ES-I3 (cell line): ENCODE measurements at regions not wholly inside any gene's neighbourhood (a gene's known extent, or its start where the extent isn't known, plus 50 kb on each side); places are given as distances from the start of the nearest gene placed in this dataset.
A peak's percentile ranks its signal among the peaks of the same experiment; 100 is the strongest.

ENCODE experiments used
- H3K36me3 ChIP-seq: 2 replicates; pipeline ENCODE4 v1.6.1; 2013; ENCODE audit warnings: mild to moderate bottlenecking, low read length, control low read depth, moderate library complexity; ENCODE audit not compliant: insufficient read depth
- H3K4me1 ChIP-seq: 2 replicates; pipeline ENCODE4 v1.6.1; 2013; ENCODE audit warnings: mild to moderate bottlenecking, control low read depth, low read length; ENCODE audit not compliant: insufficient read depth
- H3K9ac ChIP-seq: 2 replicates; pipeline ENCODE4 v1.6.1; 2013; ENCODE audit warnings: low read depth, mild to moderate bottlenecking, low read length, moderate library complexity
- H3K9me3 ChIP-seq: 2 replicates; pipeline ENCODE4 v1.6.1; 2013; ENCODE audit warnings: mild to moderate bottlenecking, low read length, moderate library complexity; ENCODE audit not compliant: control insufficient read depth, insufficient read depth

- Histone ChIP-seq H3K36me3 (no peaks in the 10 kb centered on the region), H3K4me1 (peaks cover 12% of the 10 kb centered on the region; the same call in 1 of the 2 replicates), H3K9me3 (no peaks in the 10 kb centered on the region), H3K9ac (peak overlapping the region; percentile 76)
These were observed 118.3 kb upstream of the SIRPA start for GRCh38 chr20:1776681-1777475.

- peaks cover 12% of the 10 kb centered on the region; the same call in 1 of the 2 replicates for H3K4me1 ChIP-seq
- H3K9ac ChIP-seq, result no peak overlapping the region
- no peaks in the 10 kb centered on the region for H3K9me3 ChIP-seq
- H3K36me3 ChIP-seq, result no peaks in the 10 kb centered on the region
These were observed 117.5 kb upstream of the SIRPG start for GRCh38 chr20:1775117-1775516.

- H3K9ac ChIP-seq, result no peak overlapping the region
- H3K4me1 ChIP-seq, result 0 out of 2 replicates have a peak, but pooled peaks cover 9% of the 10 kb centered on the region
- no peaks in the 10 kb centered on the region for H3K36me3 ChIP-seq
- H3K9me3 ChIP-seq, result no peaks in the 10 kb centered on the region
These were observed 116.9 kb upstream of the SIRPG start for GRCh38 chr20:1774479-1774878.

- Histone ChIP-seq H3K9ac (no peak overlapping the region), H3K4me1 (0 out of 2 replicates have a peak, but pooled peaks cover 9% of the 10 kb centered on the region), H3K9me3 (no peaks in the 10 kb centered on the region), H3K36me3 (no peaks in the 10 kb centered on the region)
These were observed 116.2 kb upstream of the SIRPG start for GRCh38 chr20:1773816-1774215.

GRCh38 chr20:1769491-1769890, 111.9 kb upstream of the SIRPG start:
- H3K9me3 ChIP-seq, result no peaks in the 10 kb centered on the region
- H3K36me3 ChIP-seq, result no peaks in the 10 kb centered on the region
- H3K9ac ChIP-seq, result no peak overlapping the region
- no peaks in the 10 kb centered on the region for H3K4me1 ChIP-seq

GRCh38 chr20:1766731-1767130, 109.2 kb upstream of the SIRPG start:
- no peak overlapping the region for H3K9ac ChIP-seq
- no peaks in the 10 kb centered on the region for H3K9me3 ChIP-seq
- no peaks in the 10 kb centered on the region for H3K4me1 ChIP-seq
- no peaks in the 10 kb centered on the region for H3K36me3 ChIP-seq

GRCh38 chr20:1764136-1765033, 106.8 kb upstream of the SIRPG start:
- H3K36me3 ChIP-seq, result no peaks in the 10 kb centered on the region
- no peaks in the 10 kb centered on the region for H3K4me1 ChIP-seq
- no peaks in the 10 kb centered on the region for H3K9me3 ChIP-seq
- H3K9ac ChIP-seq, result no peak overlapping the region

GRCh38 chr20:1761598-1761997, 104.0 kb upstream of the SIRPG start:
- Histone ChIP-seq H3K36me3 (no peaks in the 10 kb centered on the region), H3K4me1 (no peaks in the 10 kb centered on the region), H3K9me3 (no peaks in the 10 kb centered on the region), H3K9ac (no peak overlapping the region)

- H3K9ac ChIP-seq, result no peak overlapping the region
- H3K4me1 ChIP-seq, result no peaks in the 10 kb centered on the region
- no peaks in the 10 kb centered on the region for H3K9me3 ChIP-seq
- no peaks in the 10 kb centered on the region for H3K36me3 ChIP-seq
These were observed 103.5 kb upstream of the SIRPG start for GRCh38 chr20:1761116-1761515.

- H3K9ac ChIP-seq, result no peak overlapping the region
- no peaks in the 10 kb centered on the region for H3K4me1 ChIP-seq
- H3K36me3 ChIP-seq, result no peaks in the 10 kb centered on the region
- H3K9me3 ChIP-seq, result no peaks in the 10 kb centered on the region
These were observed 101.2 kb upstream of the SIRPG start for GRCh38 chr20:1758765-1759164.

- Histone ChIP-seq H3K9me3 (no peaks in the 10 kb centered on the region), H3K4me1 (no peaks in the 10 kb centered on the region), H3K36me3 (no peaks in the 10 kb centered on the region), H3K9ac (no peak overlapping the region)
These were observed 100.3 kb upstream of the SIRPG start for GRCh38 chr20:1757606-1758512.

GRCh38 chr20:1757072-1757471, 99.5 kb upstream of the SIRPG start:
- Histone ChIP-seq H3K9ac (no peak overlapping the region), H3K9me3 (no peaks in the 10 kb centered on the region), H3K4me1 (no peaks in the 10 kb centered on the region), H3K36me3 (no peaks in the 10 kb centered on the region)

GRCh38 chr20:1754749-1755148, 97.2 kb upstream of the SIRPG start:
- no peaks in the 10 kb centered on the region for H3K9me3 ChIP-seq
- H3K4me1 ChIP-seq, result no peaks in the 10 kb centered on the region
- H3K9ac ChIP-seq, result no peak overlapping the region
- no peaks in the 10 kb centered on the region for H3K36me3 ChIP-seq

- Histone ChIP-seq H3K36me3 (no peaks in the 10 kb centered on the region), H3K9ac (no peak overlapping the region), H3K9me3 (no peaks in the 10 kb centered on the region), H3K4me1 (no peaks in the 10 kb centered on the region)
These were observed 96.7 kb upstream of the SIRPG start for GRCh38 chr20:1754306-1754705.
